HG03159 (cell line): ENCODE measurements at regions not wholly inside any gene's neighbourhood (a gene's known extent, or its start where the extent isn't known, plus 50 kb on each side); places are given as distances from the start of the nearest gene placed in this dataset.

Source experiments
- ATAC-seq: cut with Tn5 transposase; IDR thresholded peaks from one replicate; pipeline ENCODE4 v1.9.1; 2021; ENCODE audit warnings: mild to moderate bottlenecking, moderate library complexity; ENCODE audit not compliant: unreplicated experiment

GRCh38 chr10:131424836-131425491 is 113.4 kb upstream of the TCERG1L start:
- ATAC-seq = no peak

GRCh38 chr10:131425752-131426533 is 114.4 kb upstream of the TCERG1L start:
- no peak for ATAC-seq

GRCh38 chr10:131426534-131426898 is 115.0 kb upstream of the TCERG1L start:
- no peak for ATAC-seq

GRCh38 chr10:131427281-131427680 is 115.8 kb upstream of the TCERG1L start:
- no peak for ATAC-seq

DNA sequence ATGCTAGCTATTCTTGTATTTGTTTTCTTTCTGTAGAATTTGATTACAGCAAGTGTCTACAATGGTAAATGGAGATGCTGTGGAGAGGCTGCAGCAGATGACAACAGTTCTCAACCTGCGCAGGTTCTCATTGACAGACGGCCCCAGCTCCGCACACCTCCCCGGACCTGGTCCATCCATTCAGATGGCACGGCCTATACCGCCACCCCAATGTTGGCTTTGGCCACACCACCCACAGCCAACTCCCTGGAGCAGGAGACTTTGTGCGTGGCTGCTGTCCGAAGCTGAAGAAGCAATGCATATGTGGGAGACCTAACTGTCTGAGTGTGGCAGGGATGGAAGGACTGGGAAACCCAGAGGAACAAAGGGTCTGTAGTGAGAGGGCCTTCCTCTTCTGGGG is 116.4 kb upstream of the TCERG1L start:
- no peak for ATAC-seq

- ATAC-seq = no peak
Measured at GRCh38 chr10:131429141-131429540, 117.6 kb upstream of the TCERG1L start.

- no peak for ATAC-seq
Measured at GRCh38 chr10:131429942-131430341, 118.4 kb upstream of the TCERG1L start.

DNA sequence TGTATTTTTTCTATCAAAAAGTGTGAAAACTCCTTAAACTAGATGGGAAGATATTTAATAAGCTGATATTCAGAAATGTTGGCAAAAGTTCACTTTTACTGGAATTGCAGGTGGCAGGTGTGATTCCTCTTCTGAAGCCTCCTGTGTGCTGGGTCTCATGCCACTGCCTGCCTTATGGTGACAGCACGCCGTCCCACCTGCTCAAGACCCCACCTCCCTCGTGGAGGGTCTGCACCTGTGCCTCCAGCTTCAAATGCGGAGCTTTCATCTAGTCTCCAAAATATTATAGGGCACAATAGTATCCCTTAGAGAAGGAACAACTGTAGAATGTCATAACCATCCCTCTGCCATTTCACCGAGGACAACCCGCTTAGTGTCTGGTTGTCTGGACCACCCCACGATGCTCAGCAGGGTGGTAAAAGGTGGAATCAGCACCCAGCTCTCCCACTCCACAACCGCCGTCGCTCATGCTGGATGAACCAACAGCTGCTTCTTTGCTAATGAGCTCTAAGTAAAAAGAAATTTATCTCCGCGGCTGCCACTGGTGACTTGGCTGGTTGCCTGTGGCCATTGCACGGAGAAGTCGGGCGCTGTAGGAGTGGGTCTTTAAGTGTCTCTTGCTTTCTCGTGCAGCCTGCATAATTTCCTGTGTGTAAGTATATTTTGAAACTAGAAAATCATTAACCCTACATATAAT is 119.3 kb upstream of the TCERG1L start:
- ATAC-seq = no peak

GRCh38 chr10:131431533-131431932 is 120.0 kb upstream of the TCERG1L start:
- ATAC-seq = no peak

- no peak for ATAC-seq
Measured at GRCh38 chr10:131431978-131432690, 120.6 kb upstream of the TCERG1L start.

- ATAC-seq = no peak
Measured at GRCh38 chr10:131433568-131433967, 122.0 kb upstream of the TCERG1L start.

DNA sequence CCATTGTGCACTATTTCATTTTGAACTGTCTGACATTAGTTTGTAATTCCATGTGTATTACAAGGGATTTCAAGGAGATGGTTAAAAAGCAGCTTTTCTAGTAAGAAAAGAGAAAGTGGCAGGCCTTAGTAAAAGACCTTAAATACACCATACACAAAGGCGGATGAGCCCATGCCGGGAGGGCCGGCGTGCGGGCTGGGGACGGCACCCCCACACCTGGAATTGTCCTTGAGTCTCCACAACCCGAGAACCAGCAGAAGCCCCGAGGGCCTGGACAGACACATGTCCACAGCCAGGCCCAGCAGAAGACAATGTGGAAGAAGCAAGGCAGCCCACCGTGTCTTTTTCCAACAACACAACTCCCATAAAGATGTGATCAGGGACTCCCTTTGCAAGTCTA is 123.7 kb upstream of the TCERG1L start:
- ATAC-seq = no peak

GRCh38 chr10:131435760-131436457 is 124.4 kb upstream of the TCERG1L start:
- no peak for ATAC-seq

DNA sequence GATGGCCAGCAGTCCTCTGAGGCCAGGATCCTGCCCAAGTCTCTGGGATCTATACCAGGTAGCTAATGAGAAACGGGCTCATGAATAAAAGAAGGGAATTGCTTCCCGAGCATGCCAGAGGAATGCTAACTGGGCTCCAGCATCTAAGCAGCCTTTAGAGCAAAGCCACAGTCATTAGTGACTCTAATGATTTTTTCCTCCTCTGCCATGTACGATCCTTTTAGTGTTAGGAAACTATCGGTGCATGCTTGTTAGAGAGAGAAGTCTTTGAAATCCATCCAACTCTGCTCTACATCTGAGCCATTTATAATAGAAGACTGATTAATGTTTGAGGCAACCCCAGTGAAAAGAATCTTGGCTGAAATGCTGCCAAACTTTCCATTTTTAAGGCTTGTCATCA is 124.9 kb upstream of the TCERG1L start:
- no peak for ATAC-seq

GRCh38 chr10:131437556-131438475 is 126.3 kb upstream of the TCERG1L start:
- no peak for ATAC-seq

DNA sequence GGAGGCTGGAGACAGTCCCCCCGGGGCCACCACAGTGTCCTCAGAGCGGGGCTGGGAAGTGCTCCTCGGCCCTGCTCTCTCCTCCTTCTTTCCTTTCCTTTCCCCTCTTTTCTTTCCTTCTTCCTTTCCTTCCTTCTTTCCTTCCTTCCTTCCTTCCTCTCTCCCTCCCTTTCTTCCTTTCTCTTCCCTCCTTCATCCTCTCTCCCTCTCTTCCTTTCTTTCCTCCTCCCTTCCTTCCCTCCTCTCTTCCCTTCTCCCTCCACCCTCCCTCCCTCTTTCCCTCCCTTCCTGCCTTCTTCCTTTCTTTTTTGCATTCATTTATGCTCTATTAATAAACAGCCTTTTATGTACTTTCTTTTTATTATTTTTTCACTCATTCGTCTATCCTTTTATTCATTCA is 127.1 kb upstream of the TCERG1L start:
- ATAC-seq = no peak

DNA sequence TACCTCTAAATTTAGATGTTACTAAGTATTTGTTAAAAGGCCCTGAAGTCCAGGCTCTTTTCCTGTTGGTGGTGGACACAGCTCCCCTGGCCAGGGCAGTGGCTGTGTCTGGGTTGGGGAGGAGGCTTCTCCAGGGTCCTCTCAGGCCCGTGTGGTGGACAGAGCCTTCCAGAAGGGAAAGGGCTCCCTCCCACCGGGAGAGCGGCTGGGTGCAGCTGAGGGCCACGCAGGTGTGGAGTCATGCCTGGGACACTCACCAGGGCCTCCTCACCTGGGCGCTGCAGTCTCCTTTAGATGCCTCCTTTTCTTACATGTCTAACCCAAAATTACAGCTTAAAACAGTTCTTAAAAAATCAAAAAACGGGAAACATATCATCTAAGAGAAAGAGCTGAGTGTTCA is 128.2 kb upstream of the TCERG1L start:
- no peak for ATAC-seq

DNA sequence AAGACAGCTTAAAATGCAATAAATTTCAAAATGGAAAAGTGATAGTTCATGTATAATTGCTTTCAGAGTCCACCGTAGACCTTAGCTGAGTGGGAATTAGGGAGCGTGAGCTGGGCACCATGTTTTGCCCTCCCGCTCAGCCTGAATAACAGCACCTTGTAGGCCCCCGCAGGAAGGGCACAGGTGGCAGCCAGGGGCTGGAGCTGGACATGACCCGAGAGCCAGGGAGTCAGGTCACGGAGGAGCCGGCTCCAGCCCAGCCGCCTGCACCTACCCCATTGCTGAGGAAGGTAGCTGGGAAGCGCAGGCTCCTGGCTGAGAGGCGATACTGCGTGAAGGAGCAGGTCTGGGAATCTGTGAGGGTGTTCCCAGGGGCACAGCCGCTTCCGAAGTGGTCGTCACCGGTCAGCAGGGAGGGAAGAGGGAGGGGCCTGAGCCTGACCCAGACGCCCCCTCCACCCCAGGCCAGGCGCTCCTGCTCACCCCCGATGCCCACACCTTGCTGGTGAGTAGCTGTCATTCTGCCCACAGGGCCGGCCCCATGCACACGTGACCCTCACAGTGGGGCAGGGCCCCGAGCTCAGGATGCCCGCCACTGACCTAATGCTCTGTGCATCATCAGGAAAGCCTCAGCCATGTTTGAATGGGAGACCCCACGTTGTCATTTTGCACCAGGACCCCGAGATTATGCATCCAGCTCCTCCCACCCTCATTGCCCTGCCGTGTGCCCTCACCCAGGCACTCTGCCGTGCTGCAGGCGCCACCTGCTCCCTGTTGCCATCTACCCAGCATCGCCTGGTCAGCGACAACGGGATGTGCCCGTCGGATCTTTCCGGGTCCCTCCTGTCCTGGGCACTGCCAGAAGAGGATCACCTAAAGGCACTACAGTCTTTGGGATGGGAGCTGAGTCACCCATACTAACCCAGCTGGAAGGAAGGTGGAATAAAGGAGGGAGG is 129.2 kb upstream of the TCERG1L start:
- ATAC-seq = no peak

- ATAC-seq = no peak
Measured at GRCh38 chr10:131442271-131442670, 130.8 kb upstream of the TCERG1L start.
